DND-41 (cell line): ENCODE measurements at regions not wholly inside any gene's neighbourhood (a gene's known extent, or its start where the extent isn't known, plus 50 kb on each side); places are given as distances from the start of the nearest gene placed in this dataset.
"Not testable (repeated sequence)": the region's sequence is repeated elsewhere in the genome, so short reads cannot be mapped to it uniquely, and the experiment has no call there.

Experiments
- CTCF ChIP-seq: IDR thresholded peaks from 2 replicates; pipeline ENCODE4 v1.5.1; 2012; ENCODE audit warnings: borderline replicate concordance, low read length, moderate library complexity, mild to moderate bottlenecking; ENCODE audit not compliant: poor library complexity, severe bottlenecking; ENCODE audit errors: extremely low read depth
- EZH2 ChIP-seq: IDR thresholded peaks from 3 replicates; pipeline ENCODE4 v1.6.1; 2012; ENCODE audit warnings: borderline replicate concordance, low read depth, mild to moderate bottlenecking, moderate library complexity, low read length, inconsistent platforms; ENCODE audit not compliant: severe bottlenecking

GRCh38 chr6:170717082-170717481 is 132.6 kb upstream of the PDCD2 start:
- TF ChIP-seq CTCF, EZH2: not testable (repeated sequence)
